ENCODE measurements at regions not wholly inside any gene's neighbourhood (a gene's known extent, or its start where the extent isn't known, plus 50 kb on each side); places are given as distances from the start of the nearest gene placed in this dataset.

GRCh38 chr7:41033500-41033899, 669.4 kb downstream of the INHBA start:
- TF ChIP-seq POLR2A (IDR thresholded peaks at IDR 0.05): no peak
- TF ChIP-seq CTCF (IDR thresholded peaks at IDR 0.05): no peak

Measured in sigmoid colon (tissue), 3 donors.